Mesodermal cell (in vitro differentiated cells): ENCODE measurements at regions not wholly inside any gene's neighbourhood (a gene's known extent, or its start where the extent isn't known, plus 50 kb on each side); places are given as distances from the start of the nearest gene placed in this dataset.
"Not testable (repeated sequence)": the region's sequence is repeated elsewhere in the genome, so short reads cannot be mapped to it uniquely, and the experiment has no call there.

Source experiments
- H3K27ac ChIP-seq: 2 replicates; pipeline ENCODE4 v1.7.0; 2013; ENCODE audit warnings: mild to moderate bottlenecking, low read depth, low read length, moderate library complexity; ENCODE audit not compliant: severe bottlenecking
- H3K36me3 ChIP-seq: 2 replicates; pipeline ENCODE4 v1.7.1; 2013; ENCODE audit warnings: mild to moderate bottlenecking, low read length, moderate library complexity; ENCODE audit not compliant: control insufficient read depth, insufficient read depth
- H3K4me1 ChIP-seq: one replicate; pipeline ENCODE4 v1.7.1; 2013; ENCODE audit warnings: mild to moderate bottlenecking, low read length; ENCODE audit not compliant: insufficient read depth, control insufficient read depth, poor library complexity, severe bottlenecking
- H3K4me3 ChIP-seq: 2 replicates; pipeline ENCODE4 v1.7.0; 2013; ENCODE audit warnings: low read length, control low read depth, mild to moderate bottlenecking; ENCODE audit not compliant: insufficient read depth, poor library complexity, severe bottlenecking; ENCODE audit errors: extremely low read depth
- H3K9me3 ChIP-seq: 2 replicates; pipeline ENCODE4 v1.7.1; 2013; ENCODE audit warnings: mild to moderate bottlenecking, low read length, moderate library complexity; ENCODE audit not compliant: control insufficient read depth
- WGBS, 2 experiments: methylation state at CpG; one replicate each; pipeline ENCODE4 v1.1.5; 2013; ENCODE audit warnings: missing lambda C conversion rate in 2 of 2; ENCODE audit not compliant: insufficient coverage in 2 of 2; 5-methylcytosine and 5-hydroxymethylcytosine counted together

- Histone ChIP-seq H3K27ac (no peak overlapping the region), H3K4me3 (no peak overlapping the region), H3K9me3 (no peaks in the 10 kb centered on the region), H3K4me1 (no peaks in the 10 kb centered on the region), H3K36me3 (no peaks in the 10 kb centered on the region)
- 14 to 18% methylated on average over 1 of the region's 1 CpG for WGBS, 2 experiments
These were observed 193.6 kb upstream of the KAZN start for GRCh38 chr1:14404862-14405301.

DNA sequence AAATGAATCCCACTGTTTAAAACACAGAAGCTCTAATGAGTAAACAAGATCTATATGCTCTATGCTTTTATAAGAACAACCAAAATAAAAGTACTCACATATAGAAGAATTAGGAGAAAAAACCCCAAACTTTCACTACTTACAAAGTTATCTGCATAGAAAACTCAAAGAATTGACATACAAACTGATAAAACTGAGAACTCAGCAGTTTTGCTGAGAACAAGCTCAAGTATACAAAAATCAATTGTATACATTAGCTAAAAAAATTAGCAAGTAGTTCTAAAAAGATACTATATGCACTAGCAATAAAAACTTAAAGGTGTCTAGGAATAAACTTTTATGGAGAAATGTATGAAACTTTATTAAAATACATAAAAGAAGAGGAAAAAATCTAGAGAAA lies 186.2 kb upstream of the KAZN start:
- Histone ChIP-seq H3K36me3 (no peaks in the 10 kb centered on the region), H3K4me3 (no peak overlapping the region), H3K4me1 (no peaks in the 10 kb centered on the region), H3K9me3 (no peaks in the 10 kb centered on the region), H3K27ac (no peak overlapping the region)

DNA sequence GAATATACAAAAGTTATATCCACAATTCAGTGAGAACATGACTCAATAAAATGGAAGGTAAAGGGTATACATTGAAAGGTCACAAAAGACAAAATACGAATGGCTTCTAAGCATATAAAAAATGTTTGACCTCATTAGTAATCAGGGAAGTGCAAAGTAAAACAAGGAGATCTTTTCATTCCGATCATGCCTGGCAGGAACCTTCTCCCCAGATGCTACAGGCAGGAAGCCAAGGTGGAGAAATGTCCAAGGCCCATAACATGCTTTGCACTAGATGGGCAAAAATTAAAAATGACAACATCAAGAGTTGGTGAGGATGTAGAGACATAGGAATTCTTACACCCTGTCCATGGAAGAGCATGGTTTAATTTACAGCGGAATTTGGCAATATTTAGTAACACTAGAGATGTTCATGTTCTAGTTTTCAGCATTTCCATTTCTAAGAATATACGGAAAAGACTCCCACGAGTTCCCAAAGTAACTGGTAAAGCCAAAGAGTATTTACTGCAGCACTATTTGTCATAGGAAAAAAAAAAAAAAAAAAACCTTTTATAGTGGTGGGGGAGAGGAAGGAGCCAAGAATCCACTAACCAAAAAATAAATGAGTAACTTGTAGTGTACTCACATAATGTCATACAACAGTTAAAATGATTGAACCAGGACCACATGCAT lies 184.5 kb upstream of the KAZN start:
- 88 to 97% methylated on average over 2 of the region's 5 CpGs for WGBS, 2 experiments
- Histone ChIP-seq H3K4me3 (no peak overlapping the region), H3K4me1 (no peaks in the 10 kb centered on the region), H3K36me3 (no peaks in the 10 kb centered on the region), H3K27ac (no peak overlapping the region), H3K9me3 (no peaks in the 10 kb centered on the region)

DNA sequence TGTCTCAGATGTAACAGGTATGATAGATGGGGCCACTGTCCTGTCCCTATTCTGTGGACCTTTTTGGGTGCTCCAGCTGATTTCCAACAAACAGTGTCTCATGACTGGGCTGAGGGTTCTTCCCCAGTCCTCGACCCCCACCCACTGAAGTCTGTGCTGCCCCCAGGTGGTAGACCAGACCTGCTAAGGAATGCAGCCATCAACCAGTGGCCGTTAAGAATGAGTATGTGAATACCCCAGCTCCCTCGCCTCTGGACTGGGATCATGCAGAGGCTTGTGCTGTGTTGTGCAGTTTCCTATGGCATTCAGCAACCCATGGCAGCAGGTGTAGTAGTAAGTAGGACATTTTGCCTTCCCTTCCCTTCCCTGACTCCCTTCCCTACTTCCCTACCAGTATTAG lies 183.1 kb upstream of the KAZN start:
- 14 to 100% methylated on average over 1 of the region's 3 CpGs for WGBS, 2 experiments
- no peak overlapping the region for H3K4me3 ChIP-seq
- H3K9me3 ChIP-seq, result no peaks in the 10 kb centered on the region
- H3K27ac ChIP-seq, result no peak overlapping the region
- H3K36me3 ChIP-seq, result no peaks in the 10 kb centered on the region
- no peaks in the 10 kb centered on the region for H3K4me1 ChIP-seq

DNA sequence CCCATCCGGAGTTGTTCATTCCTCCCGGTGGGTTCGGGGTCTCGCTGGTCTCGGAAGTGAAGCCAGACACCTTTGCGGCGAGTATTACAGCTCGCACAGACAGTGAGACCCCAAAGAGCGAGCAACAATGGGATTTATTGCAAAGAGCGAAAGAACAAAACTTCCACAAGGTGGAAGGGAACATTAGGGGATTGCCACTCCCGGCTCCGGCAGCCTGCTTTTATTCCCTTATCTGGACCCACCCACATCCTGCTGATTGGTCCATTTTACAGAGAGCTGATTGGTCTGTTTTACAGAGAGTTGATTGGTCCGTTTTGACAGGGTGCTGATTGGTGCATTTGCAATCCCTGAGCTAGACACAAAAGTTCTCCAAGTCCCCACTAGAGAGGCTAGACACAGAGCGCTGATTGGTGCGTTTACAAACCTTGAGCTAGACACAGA lies 178.7 kb upstream of the KAZN start:
- 95 to 96% methylated on average over 10 to 15 of the region's 15 CpGs for WGBS, 2 experiments
- H3K4me3 ChIP-seq, H3K27ac ChIP-seq, H3K4me1 ChIP-seq, H3K36me3 ChIP-seq, H3K9me3 ChIP-seq: not testable (repeated sequence)

DNA sequence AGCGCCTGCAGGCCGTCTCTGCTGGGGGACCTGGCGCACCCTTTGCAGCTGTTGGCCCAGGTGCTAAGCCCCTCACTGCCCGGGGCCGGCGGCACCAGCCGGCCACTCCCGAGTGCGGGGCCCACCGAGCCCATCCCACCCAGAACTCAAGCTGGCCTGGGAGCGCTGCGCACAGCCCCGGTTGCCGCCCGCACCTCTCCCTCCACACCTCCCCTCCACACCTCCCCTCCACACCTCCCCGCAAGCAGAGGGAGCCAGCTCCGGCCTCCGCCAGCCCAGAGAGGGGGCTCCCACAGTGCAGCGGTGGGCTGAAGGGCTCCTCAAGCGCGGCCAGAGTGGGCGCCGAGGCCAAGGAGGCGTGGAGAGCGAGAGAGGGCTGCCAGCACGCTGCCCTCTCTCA lies 177.8 kb upstream of the KAZN start:
- H3K27ac ChIP-seq, result no peak overlapping the region
- no peaks in the 10 kb centered on the region for H3K9me3 ChIP-seq
- WGBS, 2 experiments, result 93 to 97% methylated on average over 10 to 12 of the region's 26 CpGs
- no peaks in the 10 kb centered on the region for H3K4me1 ChIP-seq
- no peak overlapping the region for H3K4me3 ChIP-seq
- H3K36me3 ChIP-seq, result no peaks in the 10 kb centered on the region

- 88 to 100% methylated on average over 4 of the region's 5 CpGs for WGBS, 2 experiments
These were observed 177.0 kb upstream of the KAZN start for GRCh38 chr1:14421295-14421976.

GRCh38 chr1:14421977-14422609 lies 176.4 kb upstream of the KAZN start:
- no peaks in the 10 kb centered on the region for H3K4me1 ChIP-seq
- H3K36me3 ChIP-seq, result no peaks in the 10 kb centered on the region
- WGBS, 2 experiments, result 74 to 91% methylated on average over 3 of the region's 9 CpGs
- H3K9me3 ChIP-seq, result no peaks in the 10 kb centered on the region
- no peak overlapping the region for H3K4me3 ChIP-seq
- no peak overlapping the region for H3K27ac ChIP-seq

More at GRCh38 chr1:14421295-14421976, 177.0 kb upstream of the KAZN start:
- Histone ChIP-seq H3K4me1 (no peaks in the 10 kb centered on the region), H3K27ac (no peak overlapping the region), H3K9me3 (no peaks in the 10 kb centered on the region), H3K4me3 (no peak overlapping the region), H3K36me3 (no peaks in the 10 kb centered on the region)

DNA sequence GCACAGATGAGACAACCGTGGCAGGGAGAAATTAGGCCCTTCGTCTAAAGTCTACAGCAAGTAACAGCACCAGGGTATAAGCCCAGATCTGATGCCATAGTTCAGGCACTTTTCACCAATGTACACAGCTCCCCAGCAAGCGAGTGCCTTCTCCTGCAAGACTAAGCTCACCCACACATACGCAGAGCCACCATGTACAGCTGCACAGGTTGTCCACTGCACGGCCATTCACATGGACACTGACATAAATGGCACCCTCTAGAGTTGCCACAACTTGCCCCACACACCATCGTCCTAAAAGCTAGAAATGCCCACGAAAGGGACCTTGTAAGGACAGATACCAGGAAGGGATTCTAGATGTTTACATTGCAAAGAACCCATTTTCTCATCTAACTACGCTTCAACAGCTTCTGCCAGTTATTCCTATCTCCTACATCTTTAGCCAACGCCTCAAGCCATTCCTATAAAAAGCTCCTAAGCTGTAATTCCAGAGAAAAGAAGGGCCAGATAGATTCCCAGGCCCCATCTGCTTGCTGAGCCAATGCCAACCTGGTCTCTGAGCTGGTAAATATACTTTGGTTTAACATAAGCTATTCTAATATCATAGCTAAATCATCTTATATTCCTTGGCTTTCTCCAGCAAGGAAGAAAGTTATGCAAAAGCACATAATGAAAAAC lies 174.0 kb upstream of the KAZN start:
- WGBS, 2 experiments, result 90 to 96% methylated on average over 5 to 9 of the region's 9 CpGs
- Histone ChIP-seq H3K4me3 (no peak overlapping the region), H3K9me3 (no peaks in the 10 kb centered on the region), H3K4me1 (no peaks in the 10 kb centered on the region), H3K27ac (no peak overlapping the region), H3K36me3 (no peaks in the 10 kb centered on the region)

- H3K9me3 ChIP-seq, result no peaks in the 10 kb centered on the region
- H3K27ac ChIP-seq, result no peak overlapping the region
- 100% methylated on average over 1 of the region's 2 CpGs; no CpG with 5 or more reads in 1 of the 2 experiments for WGBS, 2 experiments
- no peaks in the 10 kb centered on the region for H3K36me3 ChIP-seq
- no peaks in the 10 kb centered on the region for H3K4me1 ChIP-seq
- H3K4me3 ChIP-seq, result no peak overlapping the region
These were observed 171.6 kb upstream of the KAZN start for GRCh38 chr1:14426854-14427253.
